Activated T-cell treated with anti-CD3 and anti-CD28 coated beads, Interleukin-2, amount 50 U/mL, for 48 hours (primary cell): ENCODE measurements at regions not wholly inside any gene's neighbourhood (a gene's known extent, or its start where the extent isn't known, plus 50 kb on each side); places are given as distances from the start of the nearest gene placed in this dataset.
A peak's percentile ranks its signal among the peaks of the same experiment; 100 is the strongest.
"Not testable (repeated sequence)": the region's sequence is repeated elsewhere in the genome, so short reads cannot be mapped to it uniquely, and the experiment has no call there.

Experiments
- DNase-seq, 2 experiments: peaks; one replicate each; pipeline ENCODE4 v3.0.0-alpha.2; 2020

DNA sequence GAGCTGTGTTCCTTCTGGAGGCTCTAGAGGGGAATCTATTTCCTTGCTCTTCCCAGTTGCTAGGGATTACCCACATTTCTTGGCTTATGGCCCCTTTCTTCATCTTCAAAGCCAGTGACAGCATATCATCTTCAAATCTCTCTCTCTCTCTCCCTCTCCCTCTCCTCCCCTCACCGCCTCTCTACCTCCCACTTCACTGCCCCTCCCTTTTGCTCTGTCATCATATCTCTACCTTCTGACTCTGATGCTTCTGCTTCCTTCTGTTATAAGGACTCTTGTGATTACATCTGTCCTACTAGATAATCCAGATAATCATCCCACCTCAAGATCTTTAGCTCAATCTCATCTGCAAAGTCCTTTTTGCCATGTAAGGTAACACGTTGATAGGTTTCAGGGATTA, 93.1 kb upstream of the TEX13D start:
- no peak for DNase-seq

DNA sequence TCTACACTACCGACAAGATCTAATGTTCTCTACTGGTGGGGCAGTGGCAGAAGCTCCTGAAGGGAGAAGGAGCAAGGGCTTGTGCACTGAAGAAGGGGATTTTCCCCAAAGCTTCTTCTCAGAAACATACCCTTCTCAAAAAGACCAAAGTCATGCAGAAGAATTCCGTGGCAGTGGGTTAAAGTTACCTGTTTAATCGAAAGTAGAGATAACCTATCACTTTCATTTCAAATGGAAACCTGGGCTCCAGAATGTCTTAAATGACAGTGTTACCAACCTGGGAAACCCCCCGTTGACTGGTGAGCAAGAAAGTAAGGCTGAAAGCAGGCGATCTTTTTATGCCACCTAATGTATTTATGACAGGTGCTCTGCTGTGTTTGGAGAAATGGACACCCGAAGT, 92.5 kb upstream of the TEX13D start:
- peak; percentile 47 to 51 for DNase-seq

DNA sequence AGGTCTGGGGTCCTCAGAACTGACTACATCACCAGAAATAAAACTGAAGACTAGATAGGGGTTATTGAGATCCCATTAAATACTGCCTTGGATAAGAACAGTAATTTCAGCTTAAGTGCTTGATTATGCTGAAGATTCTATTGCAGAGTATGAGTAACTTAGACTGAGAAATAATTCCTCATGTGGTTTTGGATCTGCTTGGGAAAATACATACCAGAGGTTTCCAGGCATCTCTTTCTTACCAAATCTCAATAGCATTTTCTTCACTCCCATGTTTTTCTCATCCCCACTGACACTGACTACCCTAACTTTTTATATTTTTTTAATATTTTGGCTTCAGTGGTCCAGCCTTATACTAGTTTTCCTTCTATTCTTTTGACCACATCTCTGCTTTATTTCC, 92.0 kb upstream of the TEX13D start:
- DNase-seq: no peak

DNA sequence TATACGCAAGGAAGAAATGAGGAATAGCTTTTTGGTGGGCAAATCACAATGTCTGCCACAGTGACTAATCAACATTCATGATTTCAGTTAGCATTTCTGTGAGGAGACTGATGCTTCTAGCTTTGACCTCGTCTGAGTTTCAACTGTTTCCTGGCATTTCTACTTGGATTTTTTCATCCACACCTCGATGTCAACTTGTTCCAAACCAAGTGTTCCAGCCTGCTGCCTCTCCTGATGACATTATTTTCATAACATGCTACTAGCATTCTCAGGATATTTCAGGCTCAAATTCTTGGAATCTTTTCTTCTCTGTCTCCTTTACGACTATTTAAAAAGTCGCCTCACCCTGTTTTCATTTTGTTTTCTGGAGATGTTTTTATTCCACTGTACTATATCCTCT, 90.3 kb upstream of the TEX13D start:
- DNase-seq: no peak

DNA sequence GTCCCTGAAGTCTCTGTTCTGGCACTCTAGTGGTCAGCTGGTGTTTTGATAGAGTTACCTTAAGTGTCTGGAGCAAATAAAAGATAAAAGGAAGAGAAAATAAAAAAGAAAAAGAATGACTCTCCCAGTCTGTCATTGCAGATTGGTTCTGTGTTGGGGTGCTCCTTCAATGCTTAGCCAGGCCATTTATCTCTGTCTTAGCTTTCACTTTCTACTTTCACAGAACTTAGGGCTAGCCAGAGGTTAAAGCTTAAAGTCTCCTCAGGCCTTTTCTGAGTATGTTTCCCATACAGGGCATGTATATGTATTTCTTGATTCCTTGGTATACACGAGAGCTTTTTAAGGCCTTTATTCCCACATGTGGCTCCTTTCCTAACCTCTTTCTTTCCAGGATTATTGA, 83.1 kb upstream of the TEX13D start:
- no peak for DNase-seq

DNA sequence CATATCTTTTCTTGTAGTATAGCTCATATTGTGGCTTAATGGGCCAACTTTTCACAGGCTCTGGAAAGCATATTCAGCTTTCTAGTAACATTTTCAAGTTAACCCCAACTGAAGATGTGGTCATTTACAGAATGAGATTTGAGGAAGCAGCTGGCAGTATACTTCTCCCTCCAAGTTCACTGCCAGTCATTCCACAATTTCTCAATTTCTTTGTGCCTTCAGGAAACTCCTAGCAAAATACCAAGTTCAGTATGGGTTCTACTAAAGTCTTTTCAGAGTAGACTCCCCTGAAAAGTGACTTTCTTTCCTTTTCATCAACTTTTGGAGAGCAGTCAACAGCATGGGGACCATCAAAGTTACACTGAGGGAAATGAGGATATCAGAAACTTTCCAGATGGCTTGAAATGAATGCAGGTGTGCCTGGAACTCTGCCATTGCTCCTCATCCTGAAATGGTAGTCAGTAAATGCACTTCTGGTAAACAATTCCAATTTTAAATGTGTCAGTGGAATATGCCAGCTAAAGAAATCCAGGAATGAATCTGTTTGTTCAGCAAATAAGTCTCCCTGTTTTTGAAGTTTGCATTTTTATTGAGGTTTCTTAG, 81.5 kb upstream of the TEX13D start:
- no peak for DNase-seq

DNA sequence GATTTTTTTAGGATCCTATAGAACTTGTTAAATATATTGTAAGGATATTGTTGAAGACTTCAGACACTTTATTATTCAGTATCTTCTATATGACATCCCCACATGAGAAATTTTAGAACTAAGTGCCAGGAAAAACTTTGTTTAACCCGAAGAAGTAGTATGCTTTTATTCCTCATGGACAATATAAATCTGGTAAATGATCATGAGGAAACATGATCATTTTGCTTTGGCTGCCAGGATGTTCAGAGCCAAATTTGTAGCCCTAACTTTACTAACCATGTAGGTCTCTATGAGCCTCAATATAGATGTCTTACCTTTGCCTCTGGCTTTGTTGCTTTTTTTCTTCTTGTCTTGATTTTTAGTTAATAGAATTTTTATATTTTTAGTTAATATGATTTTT, 77.8 kb upstream of the TEX13D start:
- no peak for DNase-seq

DNA sequence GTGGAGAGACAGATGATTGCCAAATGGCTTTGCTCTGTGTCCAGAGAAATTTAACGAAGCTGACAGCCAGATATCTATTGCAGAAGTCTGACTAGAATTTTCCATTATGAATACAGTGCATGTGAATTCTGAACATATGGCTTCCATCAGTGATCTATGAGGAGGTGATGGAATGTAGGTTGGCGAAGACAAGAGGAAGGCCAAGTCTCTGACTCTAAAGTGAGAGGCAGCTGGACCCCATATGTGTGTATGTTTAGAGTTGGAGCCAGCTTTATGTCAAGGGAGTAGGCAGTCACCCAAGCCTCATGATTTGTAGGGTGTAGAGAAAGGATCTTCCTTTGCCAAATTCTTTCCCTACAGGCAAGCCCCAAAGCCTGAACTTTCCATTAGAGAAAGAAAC, 76.2 kb upstream of the TEX13D start:
- DNase-seq: no peak

DNA sequence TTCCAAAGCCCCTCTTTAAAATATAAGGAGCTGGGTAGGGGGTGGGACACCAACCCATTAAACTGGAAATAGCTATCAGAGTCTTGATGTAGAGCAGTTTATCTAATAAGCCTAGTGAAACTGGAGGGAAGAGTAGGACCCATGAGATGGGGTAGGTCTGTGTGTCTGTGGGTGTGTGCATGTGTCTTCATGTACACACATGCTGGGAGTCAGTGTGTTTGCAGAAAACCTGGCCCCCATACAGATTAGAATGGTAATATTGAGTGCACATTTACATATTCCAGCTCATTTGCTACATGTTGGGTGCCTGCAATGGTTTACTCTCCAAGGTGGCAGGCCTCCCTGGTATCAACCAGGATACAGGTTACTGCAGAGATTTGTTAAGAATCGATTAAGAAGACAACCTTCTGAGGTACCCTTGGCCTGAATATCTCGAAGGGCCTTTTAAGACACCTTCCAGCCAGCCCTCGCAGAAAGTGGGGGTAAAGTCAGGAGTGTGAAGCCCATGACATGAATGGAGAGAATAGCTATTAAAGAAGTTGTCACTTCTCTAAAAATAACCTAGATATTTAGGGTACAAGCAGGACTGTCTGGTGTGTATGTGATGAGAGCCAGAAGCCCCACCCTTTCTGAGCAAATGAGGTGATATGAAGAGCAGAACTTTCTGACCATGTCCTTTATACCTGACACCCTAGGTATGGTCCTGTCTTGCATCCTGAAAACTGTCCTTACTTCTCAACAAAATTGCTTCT, 75.7 kb upstream of the TEX13D start:
- DNase-seq: no peak

DNA sequence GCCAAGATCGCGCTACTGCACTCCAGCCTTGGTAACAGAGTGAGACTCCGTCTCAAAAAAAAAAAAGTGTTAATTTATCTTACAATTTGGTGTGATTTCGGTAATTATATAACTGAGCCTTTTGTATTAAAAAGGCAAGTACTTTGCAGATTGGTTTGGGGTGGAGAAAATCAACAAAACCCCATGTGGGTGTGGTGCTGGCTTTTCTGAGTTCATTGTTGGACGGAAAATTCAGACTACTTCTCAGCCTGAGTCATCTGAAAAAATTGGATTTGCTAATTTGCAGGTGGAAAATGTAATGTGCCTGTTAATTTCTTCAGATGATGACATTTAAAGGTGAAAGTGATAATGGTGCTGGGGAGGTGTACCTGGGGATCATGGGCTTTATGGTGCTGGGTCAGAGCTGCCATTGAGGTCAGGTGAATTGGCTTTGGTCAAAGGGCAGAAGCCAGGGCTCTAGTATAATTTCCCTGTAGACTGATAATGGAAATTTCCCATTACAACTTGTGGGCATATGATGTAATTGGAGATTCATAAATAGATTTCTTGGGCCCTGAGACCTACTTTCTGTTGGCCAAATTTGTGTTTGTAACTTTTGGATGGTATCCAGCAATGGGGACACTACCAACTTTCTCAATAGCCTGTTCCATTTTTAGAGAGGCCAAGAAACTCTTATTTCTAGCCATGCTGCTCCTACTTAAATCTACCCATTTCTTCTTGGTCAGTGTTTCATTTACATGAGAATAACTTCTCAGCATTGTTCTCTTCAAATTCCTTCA, 74.3 kb upstream of the TEX13D start:
- no peak for DNase-seq

DNA sequence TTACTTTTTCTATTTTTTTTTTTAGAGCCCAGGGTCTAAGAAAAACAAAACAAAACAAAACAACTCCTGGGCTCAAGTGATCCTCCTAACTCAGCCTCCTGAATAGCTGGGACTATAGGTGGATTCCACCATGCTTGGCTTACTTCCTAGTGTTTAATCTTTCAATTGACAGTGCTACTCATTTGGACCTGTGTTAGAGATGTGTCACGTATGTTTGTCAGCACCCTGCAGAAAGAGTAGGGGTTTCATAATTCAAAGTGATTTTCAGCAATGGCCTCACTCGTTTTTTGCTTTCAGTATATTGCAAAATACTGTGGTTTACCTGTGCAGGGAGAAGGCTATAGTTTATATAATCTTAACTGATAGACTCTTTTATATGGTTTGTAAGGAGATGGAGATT, 71.6 kb upstream of the TEX13D start:
- DNase-seq: no peak

DNA sequence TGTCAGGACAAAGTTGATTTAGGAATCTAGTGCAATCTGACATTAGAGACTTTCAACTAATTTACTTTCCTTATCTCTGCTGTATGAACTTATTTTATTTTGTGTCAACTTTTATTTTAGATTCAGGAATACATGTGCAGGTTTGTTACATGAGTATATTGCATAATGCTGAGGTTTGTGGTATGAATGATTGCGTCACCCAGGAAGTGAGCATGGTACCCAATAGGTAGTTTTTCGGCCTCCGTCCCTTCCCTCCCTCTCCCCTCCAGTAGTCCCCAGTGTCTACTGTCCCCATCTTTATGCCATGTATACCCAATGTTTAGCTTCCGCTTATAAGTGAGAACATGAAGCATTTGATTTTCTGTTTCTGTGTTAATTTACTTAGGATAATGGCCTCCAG, 68.7 kb upstream of the TEX13D start:
- DNase-seq: no peak

DNA sequence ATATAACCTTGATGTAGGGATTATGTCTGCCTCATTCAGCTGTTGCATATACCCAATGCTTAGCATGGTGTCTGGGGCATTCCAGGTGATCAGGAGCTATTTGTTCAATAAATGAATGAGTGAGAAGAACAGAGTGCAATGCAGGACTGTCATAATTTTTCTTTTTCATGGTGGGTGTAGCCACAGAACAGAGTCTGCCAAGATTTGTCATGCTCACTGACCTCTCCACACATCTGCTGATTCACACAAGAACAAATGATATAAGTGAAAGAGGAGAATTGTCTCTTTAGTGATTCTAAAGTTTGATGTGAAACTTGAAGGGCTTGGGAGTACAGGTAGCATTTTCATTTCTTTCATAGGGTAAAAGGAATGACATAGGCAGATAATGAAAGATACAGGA, 64.4 kb upstream of the TEX13D start:
- DNase-seq: no peak

DNA sequence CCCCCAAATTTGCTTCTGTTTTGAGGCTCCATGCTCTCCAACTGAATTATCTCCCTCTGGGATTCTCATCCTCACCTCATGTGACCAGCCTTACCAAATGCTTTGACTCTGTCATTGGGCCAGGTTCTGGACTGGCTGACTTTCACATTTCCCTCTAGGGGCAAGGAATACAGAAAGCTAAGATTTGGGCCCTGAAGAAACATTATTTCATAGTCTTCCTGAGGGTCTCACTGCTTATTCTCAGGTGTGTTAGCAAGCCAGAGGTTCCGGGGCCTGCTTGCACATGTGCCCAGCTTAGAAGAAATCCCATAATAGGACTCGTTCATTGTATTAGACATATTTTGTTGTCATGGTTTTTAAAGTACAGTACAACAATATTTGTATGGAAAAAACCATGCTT, 62.6 kb upstream of the TEX13D start:
- DNase-seq: no peak

DNA sequence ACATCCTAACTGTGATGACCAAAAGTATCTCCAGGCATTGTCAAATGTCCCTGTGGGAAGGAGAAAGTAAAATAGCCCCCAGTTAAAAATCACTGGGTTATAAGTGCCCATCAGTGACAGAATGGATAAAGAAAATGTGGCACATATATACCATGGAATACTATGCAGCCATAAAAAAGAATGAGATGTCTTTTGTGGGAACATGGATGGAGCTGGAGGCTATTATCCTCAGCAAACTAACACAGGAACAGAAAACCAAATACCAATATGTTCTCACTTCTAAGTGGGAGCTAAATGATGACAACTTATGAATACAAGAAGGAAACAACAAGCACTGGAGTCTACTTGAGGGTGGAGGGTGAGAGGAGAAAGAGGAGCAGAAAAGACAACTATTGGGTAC, 60.9 kb upstream of the TEX13D start:
- not testable (repeated sequence) for DNase-seq

DNA sequence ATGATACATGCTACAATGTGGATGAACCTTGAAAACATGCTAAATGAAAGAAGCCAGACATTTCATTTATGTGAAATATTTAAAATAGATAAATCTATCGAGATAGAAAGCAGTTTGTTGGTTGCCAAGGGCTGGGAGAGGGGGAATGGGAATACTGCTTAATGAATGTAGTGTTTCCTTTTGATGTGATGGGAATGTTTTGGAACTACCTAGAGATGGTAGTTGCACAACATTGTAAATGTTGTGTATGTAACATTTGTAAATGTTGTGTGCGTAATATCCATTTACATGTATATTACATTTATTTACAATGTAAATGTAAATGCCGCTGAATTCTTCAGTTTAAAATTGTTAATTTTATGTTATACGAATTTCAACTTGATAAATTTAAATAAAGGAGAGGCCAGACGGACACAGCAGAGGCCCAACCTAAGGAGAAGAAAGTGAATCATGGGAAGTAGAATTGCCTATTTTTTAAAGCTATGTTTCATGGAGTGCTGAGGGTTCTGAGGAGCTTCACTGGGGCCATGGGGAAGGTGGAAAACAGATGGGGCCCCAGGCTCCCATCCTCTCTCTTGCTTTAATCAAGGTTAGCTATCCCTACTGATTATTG, 60.0 kb upstream of the TEX13D start:
- DNase-seq: no peak

DNA sequence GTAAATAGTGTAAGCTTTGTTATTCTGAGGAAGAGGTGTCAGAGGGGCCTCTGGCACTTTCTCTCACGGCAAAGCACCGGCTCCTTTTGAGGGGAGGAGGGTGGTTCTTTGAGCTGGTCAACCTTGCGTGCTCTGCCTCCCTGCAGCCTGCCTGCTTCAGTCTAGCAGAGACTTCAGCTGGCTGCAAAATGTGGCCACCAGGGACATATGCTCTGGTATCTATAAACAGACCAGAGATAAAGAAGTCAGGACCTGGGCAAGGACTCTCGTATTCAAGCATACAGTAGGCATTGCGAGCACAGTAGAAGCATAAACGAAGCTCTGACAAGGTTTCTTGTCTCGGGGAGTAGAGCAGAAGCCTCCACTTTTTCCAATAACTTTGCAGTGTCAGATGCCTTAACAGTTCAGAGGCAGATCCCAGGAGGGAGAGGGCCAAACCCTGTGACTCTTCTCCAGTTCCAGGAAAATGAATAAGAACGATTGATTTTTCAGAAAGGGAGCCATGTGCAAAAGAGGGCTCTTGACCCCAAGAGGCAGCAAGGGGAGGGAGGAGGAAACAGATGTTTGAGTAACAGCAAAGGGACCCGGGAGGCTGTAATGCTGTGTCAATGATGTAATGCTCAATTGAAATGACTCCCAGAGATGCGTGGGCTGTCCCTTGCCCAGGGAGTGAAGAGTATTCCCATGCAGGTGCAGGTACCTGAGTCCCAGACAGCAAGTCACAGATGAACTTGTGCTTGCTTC, 57.9 kb upstream of the TEX13D start:
- DNase-seq: no peak

DNA sequence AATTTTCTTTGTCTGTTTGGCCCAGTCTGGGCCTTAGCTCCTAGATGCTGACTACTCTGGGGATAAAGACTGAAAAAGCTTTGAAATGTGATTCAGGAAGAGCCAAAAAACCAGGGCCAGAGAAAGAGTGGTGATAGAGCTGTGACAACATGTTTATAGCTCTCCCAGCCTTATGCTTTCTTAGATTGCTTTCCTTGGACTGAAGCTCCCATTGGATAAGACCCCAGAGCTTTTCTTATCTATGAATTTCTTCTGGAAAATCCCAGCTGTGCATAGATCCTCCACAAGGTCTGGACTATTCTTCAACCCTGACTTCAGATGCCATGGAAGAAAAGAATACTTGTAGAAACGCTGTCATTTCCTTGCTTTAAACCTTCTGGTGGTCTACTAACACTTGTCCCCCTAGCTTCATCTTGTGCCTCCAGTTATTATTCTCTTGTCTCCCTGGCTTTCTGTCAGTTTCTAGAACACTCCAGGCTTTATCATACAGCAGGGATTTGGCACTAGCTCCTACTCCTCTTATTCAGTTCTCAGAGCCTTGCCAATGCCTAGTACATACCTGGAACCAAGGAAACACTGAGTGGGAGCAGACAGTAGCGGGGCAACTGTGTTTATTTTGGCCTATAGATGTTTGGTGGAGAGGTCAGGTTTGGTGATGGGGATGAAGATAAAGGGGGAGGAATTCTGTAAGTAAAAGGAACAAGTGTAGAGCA, 57.1 kb upstream of the TEX13D start:
- no peak for DNase-seq

DNA sequence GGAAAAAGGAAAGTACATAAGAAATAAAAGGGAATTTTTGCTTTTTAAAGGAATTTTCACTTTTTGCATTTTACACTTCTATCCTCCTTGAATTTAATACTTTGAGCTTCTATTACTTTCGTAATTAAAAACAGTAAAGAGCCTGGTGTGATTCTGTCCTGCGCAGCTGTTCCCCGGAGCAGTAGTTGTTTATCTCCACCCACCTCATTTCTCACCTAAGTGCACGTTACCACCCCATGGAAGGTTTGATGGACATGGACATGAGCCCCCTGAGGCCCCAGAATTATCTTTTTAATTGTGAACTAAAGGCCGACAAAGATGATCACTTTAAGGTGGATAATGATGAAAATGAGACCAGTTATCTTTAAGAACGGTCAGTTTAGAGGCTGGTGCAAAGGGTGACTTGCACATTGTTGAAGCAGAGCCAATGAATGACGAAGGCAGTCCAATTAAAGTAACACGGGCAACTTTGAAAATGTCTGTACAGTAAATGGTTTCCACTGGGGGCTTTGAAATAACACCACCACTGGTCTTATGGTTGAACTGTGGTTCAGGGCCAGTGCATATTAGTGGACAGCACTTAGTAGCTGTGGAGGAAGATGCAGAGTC, 52.1 kb upstream of the TEX13D start:
- no peak for DNase-seq

DNA sequence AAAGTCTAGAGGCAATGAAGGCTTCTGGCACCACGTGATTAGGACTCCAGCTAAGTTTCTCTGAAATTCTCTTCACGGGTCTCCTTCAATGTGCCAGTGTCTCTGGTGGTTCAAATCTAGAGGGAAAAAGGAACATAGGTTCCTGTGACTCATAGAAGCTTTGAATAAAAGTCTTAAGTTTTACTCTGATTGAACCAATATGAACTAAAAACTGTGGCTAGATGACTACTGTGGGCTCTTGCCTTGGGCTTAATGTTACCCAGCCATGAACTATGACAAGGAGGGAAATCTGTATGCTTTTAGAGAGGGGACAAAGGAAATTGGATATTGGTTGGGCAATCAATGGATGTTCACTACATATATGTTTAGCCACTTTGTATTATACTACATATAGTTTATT, 49.9 kb upstream of the TEX13D start:
- DNase-seq: no peak
